Brain microvascular endothelial cell (primary cell): ENCODE measurements at regions not wholly inside any gene's neighbourhood (a gene's known extent, or its start where the extent isn't known, plus 50 kb on each side); places are given as distances from the start of the nearest gene placed in this dataset.

ENCODE experiments used
- DNase-seq: peaks from one replicate; pipeline ENCODE4 v3.0.0-alpha.2; 2020
- H3K27ac ChIP-seq: fragments of 250-450 bp; sonication (Bioruptor Pico); 2 replicates; pipeline ENCODE4 v1.5.1; 2020; ENCODE audit warnings: mild to moderate bottlenecking, moderate library complexity
- H3K27me3 ChIP-seq: fragments of 250-450 bp; sonication (Bioruptor Pico); replicated peaks from 2 replicates; pipeline ENCODE4 v1.5.1; 2020; ENCODE audit warnings: mild to moderate bottlenecking
- H3K36me3 ChIP-seq: fragments of 250-450 bp; sonication (Bioruptor Pico); replicated peaks from 2 replicates; pipeline ENCODE4 v1.5.1; 2020; ENCODE audit warnings: mild to moderate bottlenecking
- H3K4me3 ChIP-seq: 2 replicates; pipeline ENCODE4 v1.5.1; 2011; ENCODE audit warnings: low read depth, mild to moderate bottlenecking, control low read depth, low read length, moderate library complexity
- CTCF ChIP-seq: IDR thresholded peaks from 2 replicates; pipeline ENCODE4 v1.5.1; 2011; ENCODE audit warnings: low read depth, mild to moderate bottlenecking, moderate library complexity, low read length, control low read depth, inconsistent platforms; ENCODE audit errors: missing control alignments
- in situ Hi-C: cut with HindIII; loops from 2 replicates; pipeline ENCODE4 v1.10.0; 2017; ENCODE audit warnings: low sequenced_read_pairs, low pct_ligation_motif_present

GRCh38 chr5:166293892-166294291 lies 1997.6 kb upstream of the WWC1 start:
- in situ Hi-C loops: no loop called here
- no peak overlapping the region for H3K27ac ChIP-seq
- no peak for DNase-seq

GRCh38 chr5:166302166-166302565 lies 1989.3 kb upstream of the WWC1 start:
- no peak overlapping the region for H3K4me3 ChIP-seq
- no peaks in the 10 kb centered on the region for H3K27me3 ChIP-seq
- H3K27ac ChIP-seq: no peak overlapping the region
- no peaks in the 10 kb centered on the region for H3K36me3 ChIP-seq
- DNase-seq: no peak
- in situ Hi-C loops: no loop called here
- TF ChIP-seq CTCF: no peak

More at GRCh38 chr5:166293892-166294291, 1997.6 kb upstream of the WWC1 start:
- Histone ChIP-seq H3K36me3 (no peaks in the 10 kb centered on the region), H3K4me3 (no peak overlapping the region), H3K27me3 (no peaks in the 10 kb centered on the region)
- TF ChIP-seq CTCF: no peak

- no peak overlapping the region for H3K27ac ChIP-seq
- no peaks in the 10 kb centered on the region for H3K27me3 ChIP-seq
- no peak for TF ChIP-seq CTCF
- in situ Hi-C loops: no loop called here
- DNase-seq: no peak
- H3K4me3 ChIP-seq: no peak overlapping the region
- no peaks in the 10 kb centered on the region for H3K36me3 ChIP-seq
These were observed 1974.0 kb upstream of the WWC1 start for GRCh38 chr5:166317425-166317824.

- no peak overlapping the region for H3K4me3 ChIP-seq
- no peaks in the 10 kb centered on the region for H3K27me3 ChIP-seq
- in situ Hi-C loops: no loop called here
- no peak for DNase-seq
- no peak overlapping the region for H3K27ac ChIP-seq
- TF ChIP-seq CTCF: no peak
- H3K36me3 ChIP-seq: no peaks in the 10 kb centered on the region
These were observed 1970.4 kb upstream of the WWC1 start for GRCh38 chr5:166320920-166321480.

GRCh38 chr5:166324372-166324771 lies 1967.1 kb upstream of the WWC1 start:
- in situ Hi-C loops: no loop called here
- no peaks in the 10 kb centered on the region for H3K36me3 ChIP-seq
- H3K4me3 ChIP-seq: no peak overlapping the region
- H3K27me3 ChIP-seq: no peaks in the 10 kb centered on the region
- DNase-seq: no peak
- no peak overlapping the region for H3K27ac ChIP-seq
- no peak for TF ChIP-seq CTCF

GRCh38 chr5:166329149-166329800 lies 1962.2 kb upstream of the WWC1 start:
- no peak for DNase-seq
- H3K27ac ChIP-seq: no peak overlapping the region
- H3K36me3 ChIP-seq: no peaks in the 10 kb centered on the region
- H3K4me3 ChIP-seq: no peak overlapping the region
- no peaks in the 10 kb centered on the region for H3K27me3 ChIP-seq
- in situ Hi-C loops: no loop called here
- no peak for TF ChIP-seq CTCF
